ENCODE measurements at regions not wholly inside any gene's neighbourhood (a gene's known extent, or its start where the extent isn't known, plus 50 kb on each side); places are given as distances from the start of the nearest gene placed in this dataset.

- Histone ChIP-seq H2BK120ac (ENCODE audit: low read depth, low read length) (no peak overlapping the region), H3K56ac (ENCODE audit: extremely low read depth, insufficient read depth, low read length) (no peak overlapping the region), H3K4ac (ENCODE audit: low read depth, low read length) (no peak overlapping the region), H3K4me3 (ENCODE audit: insufficient read depth, low read depth, low read length) (no peak overlapping the region), H3K79me1 (ENCODE audit: low read depth in 1 of 2, low read length in 2 of 2) (no peaks in the 10 kb centered on the region), H3K9me3 (ENCODE audit: control insufficient read depth, insufficient read depth, low read length) (peaks cover 68% of the 10 kb centered on the region), H3K4me1 (ENCODE audit: control insufficient read depth, insufficient read depth, low read length) (no peaks in the 10 kb centered on the region), H2BK20ac (ENCODE audit: low read depth, low read length) (no peak overlapping the region), H4K20me1 (ENCODE audit: insufficient read depth, low read length) (no peaks in the 10 kb centered on the region), H3K18ac (ENCODE audit: low read depth, low read length) (no peak overlapping the region), H2AFZ (replicated peaks; ENCODE audit: low read length, poor library complexity) (no peak overlapping the region), H3K23ac (ENCODE audit: low read depth, low read length) (no peak overlapping the region), H4K8ac (ENCODE audit: low read depth in 2 of 2, low read length in 2 of 2) (no peak overlapping the region), H3K36me3 (ENCODE audit: control insufficient read depth, insufficient read depth, low read length) (no peaks in the 10 kb centered on the region), H3K9ac (ENCODE audit: low read depth, low read length) (no peak overlapping the region), H4K91ac (ENCODE audit: insufficient read depth, low read depth, low read length) (no peak overlapping the region), H4K5ac (ENCODE audit: low read depth, low read length) (no peak overlapping the region), H3K4me2 (ENCODE audit: low read depth, low read length) (no peak overlapping the region), H2BK15ac (ENCODE audit: low read depth, low read length) (no peak overlapping the region), H2AK5ac (ENCODE audit: low read depth, low read length) (no peak overlapping the region), H3K14ac (replicated peaks; ENCODE audit: low read depth, low read length) (no peak overlapping the region), H3K27me3 (ENCODE audit: control insufficient read depth, insufficient read depth, low read length) (no peaks in the 10 kb centered on the region), H2BK5ac (ENCODE audit: low read depth, low read length, poor library complexity, severe bottlenecking) (no peak overlapping the region), H3K9me1 (ENCODE audit: insufficient read depth, low read length) (no peaks in the 10 kb centered on the region), H2AK9ac (replicated peaks; ENCODE audit: low read depth, low read length, poor library complexity) (no peak overlapping the region), H3K27ac (ENCODE audit: insufficient read depth, low read length) (no peak overlapping the region)
- POLR2A ChIA-PET (ENCODE audit: unreplicated experiment): no interaction called here
- whole genome bisulfite sequencing, 2 experiments (ENCODE audit: extremely low coverage in 2 of 2, insufficient read length in 1 of 2): 53% methylated on average over 11 of the region's 18 CpGs; no CpG with 5 or more reads in 1 of the 2 experiments
- intact Hi-C loops (cut with micrococcal nuclease): no loop called here
- CTCF ChIA-PET: no interaction called here
- in situ Hi-C loops (cut with MboI; ENCODE audit: low sequenced_read_pairs): no loop called here
- BruUV-seq (replicated peaks): no TSS peak
- no peak for ATAC-seq (ENCODE audit: low read depth)
- dilution Hi-C loops (cut with HindIII; ENCODE audit: low sequenced_read_pairs, unreplicated experiment): no loop called here
- TF ChIP-seq RAD21 (IDR thresholded peaks at IDR 0.05; ENCODE audit: low read length) (no peak), RCOR1 (IDR thresholded peaks at IDR 0.05; ENCODE audit: insufficient replicate concordance, low read length) (no peak), RFX5 (IDR thresholded peaks at IDR 0.05; ENCODE audit: low read depth, low read length) (no peak), CHD1 (IDR thresholded peaks at IDR 0.05; ENCODE audit: low read depth, low read length) (no peak), SMC3 (IDR thresholded peaks at IDR 0.05; ENCODE audit: low read depth, low read length) (no peak), MAZ (IDR thresholded peaks at IDR 0.05; ENCODE audit: borderline replicate concordance, low read depth, low read length) (no peak), NFE2L2 (IDR thresholded peaks at IDR 0.05; ENCODE audit: low read depth, low read length) (no peak), BHLHE40 (IDR thresholded peaks at IDR 0.05; ENCODE audit: low read depth, low read length) (no peak), CTCF (conservative IDR thresholded peaks at IDR 0.05; ENCODE audit: low read depth, low read length) (no peak), ELK1 (IDR thresholded peaks at IDR 0.05; ENCODE audit: borderline replicate concordance, low read depth, low read length) (no peak)
- DNase-seq: no peak
Observed at GRCh38 chr10:130481076-130481930, 345.1 kb downstream of the GLRX3 start.
